ENCODE measurements at regions not wholly inside any gene's neighbourhood (a gene's known extent, or its start where the extent isn't known, plus 50 kb on each side); places are given as distances from the start of the nearest gene placed in this dataset.

DNA sequence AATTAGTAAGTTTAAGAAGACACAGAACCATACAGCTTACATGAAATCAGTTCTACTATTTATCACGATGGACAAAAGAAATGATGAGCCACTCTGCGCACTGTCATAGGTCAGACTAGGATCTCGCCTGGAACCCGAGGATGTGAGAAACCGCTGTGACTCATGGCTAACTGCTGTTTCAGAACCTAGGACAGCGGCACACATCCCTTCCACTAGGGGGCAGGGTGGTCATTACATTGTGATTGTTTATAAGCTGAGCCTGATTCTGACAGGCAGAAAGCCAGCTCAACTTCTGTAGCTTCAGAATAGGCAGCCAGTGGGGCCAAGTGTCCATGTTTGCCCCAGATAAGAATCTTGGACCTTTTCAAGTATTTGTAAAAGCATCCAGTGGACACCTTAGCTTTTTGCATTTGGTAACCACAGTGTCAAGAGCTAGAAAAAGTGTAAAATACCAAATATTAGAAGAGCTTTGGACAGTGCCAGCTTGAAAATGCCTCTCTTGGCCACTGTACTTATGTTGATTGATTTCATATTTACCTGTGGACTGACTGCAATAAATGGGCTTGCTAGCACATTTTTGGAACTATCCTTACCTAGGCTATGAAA is 115.8 kb downstream of the KBTBD8 start (continued):
- no peak for TF ChIP-seq SIN3B (IDR thresholded peaks at IDR 0.05; ENCODE audit: low read depth)
- peak; percentile 33; the same call in 1 of the 2 replicates for TF ChIP-seq KLF16 (IDR thresholded peaks at IDR 0.05)
- no peak for TF ChIP-seq ATF7 (IDR thresholded peaks at IDR 0.05)
- TF ChIP-seq, protein P1, sequence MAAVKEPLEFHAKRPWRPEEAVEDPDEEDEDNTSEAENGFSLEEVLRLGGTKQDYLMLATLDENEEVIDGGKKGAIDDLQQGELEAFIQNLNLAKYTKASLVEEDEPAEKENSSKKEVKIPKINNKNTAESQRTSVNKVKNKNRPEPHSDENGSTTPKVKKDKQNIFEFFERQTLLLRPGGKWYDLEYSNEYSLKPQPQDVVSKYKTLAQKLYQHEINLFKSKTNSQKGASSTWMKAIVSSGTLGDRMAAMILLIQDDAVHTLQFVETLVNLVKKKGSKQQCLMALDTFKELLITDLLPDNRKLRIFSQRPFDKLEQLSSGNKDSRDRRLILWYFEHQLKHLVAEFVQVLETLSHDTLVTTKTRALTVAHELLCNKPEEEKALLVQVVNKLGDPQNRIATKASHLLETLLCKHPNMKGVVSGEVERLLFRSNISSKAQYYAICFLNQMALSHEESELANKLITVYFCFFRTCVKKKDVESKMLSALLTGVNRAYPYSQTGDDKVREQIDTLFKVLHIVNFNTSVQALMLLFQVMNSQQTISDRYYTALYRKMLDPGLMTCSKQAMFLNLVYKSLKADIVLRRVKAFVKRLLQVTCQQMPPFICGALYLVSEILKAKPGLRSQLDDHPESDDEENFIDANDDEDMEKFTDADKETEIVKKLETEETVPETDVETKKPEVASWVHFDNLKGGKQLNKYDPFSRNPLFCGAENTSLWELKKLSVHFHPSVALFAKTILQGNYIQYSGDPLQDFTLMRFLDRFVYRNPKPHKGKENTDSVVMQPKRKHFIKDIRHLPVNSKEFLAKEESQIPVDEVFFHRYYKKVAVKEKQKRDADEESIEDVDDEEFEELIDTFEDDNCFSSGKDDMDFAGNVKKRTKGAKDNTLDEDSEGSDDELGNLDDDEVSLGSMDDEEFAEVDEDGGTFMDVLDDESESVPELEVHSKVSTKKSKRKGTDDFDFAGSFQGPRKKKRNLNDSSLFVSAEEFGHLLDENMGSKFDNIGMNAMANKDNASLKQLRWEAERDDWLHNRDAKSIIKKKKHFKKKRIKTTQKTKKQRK (IDR thresholded peaks at IDR 0.05; ENCODE audit: borderline replicate concordance, low read depth, low read length), result no peak
- TF ChIP-seq, protein P2, sequence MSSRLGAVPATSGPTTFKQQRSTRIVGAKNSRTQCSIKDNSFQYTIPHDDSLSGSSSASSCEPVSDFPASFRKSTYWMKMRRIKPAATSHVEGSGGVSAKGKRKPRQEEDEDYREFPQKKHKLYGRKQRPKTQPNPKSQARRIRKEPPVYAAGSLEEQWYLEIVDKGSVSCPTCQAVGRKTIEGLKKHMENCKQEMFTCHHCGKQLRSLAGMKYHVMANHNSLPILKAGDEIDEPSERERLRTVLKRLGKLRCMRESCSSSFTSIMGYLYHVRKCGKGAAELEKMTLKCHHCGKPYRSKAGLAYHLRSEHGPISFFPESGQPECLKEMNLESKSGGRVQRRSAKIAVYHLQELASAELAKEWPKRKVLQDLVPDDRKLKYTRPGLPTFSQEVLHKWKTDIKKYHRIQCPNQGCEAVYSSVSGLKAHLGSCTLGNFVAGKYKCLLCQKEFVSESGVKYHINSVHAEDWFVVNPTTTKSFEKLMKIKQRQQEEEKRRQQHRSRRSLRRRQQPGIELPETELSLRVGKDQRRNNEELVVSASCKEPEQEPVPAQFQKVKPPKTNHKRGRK (tag; IDR thresholded peaks at IDR 0.05), result no peak
- no peak for TF ChIP-seq ZNF165 (CRISPR knock-in tag; IDR thresholded peaks at IDR 0.05; ENCODE audit: borderline replicate concordance)
- 0 out of 2 replicates have a peak, but pooled peaks have one; percentile 48 for TF ChIP-seq NCOA6 (IDR thresholded peaks at IDR 0.05)
- peak in 1 of 2 experiments; percentile 91; a peak in 2 of 4 replicates for TF ChIP-seq RCOR1 (IDR thresholded peaks at IDR 0.05; ENCODE audit: borderline replicate concordance in 1 of 2, low read depth in 2 of 2, low read length in 2 of 2)
- TF ChIP-seq POLR3A (IDR thresholded peaks at IDR 0.05; ENCODE audit: borderline replicate concordance, extremely low read depth, insufficient read depth, insufficient read length), result no peak
- TF ChIP-seq, protein P3, sequence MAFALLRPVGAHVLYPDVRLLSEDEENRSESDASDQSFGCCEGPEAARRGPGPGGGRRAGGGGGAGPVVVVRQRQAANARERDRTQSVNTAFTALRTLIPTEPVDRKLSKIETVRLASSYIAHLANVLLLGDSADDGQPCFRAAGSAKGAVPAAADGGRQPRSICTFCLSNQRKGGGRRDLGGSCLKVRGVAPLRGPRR (CRISPR knock-in tag; IDR thresholded peaks at IDR 0.05), result no peak
- no peak for TF ChIP-seq PURB (CRISPR knock-in tag; IDR thresholded peaks at IDR 0.05; ENCODE audit: low read depth)
- no peak for TF ChIP-seq NEUROD1 (IDR thresholded peaks at IDR 0.05; ENCODE audit: borderline replicate concordance, low read depth, low read length, partially characterized antibody)
- TF ChIP-seq MIER1 (IDR thresholded peaks at IDR 0.05; ENCODE audit: low read depth), result peak; percentile 96
- no peak for TF ChIP-seq ZNF785 (CRISPR knock-in tag; IDR thresholded peaks at IDR 0.05)
- TF ChIP-seq MYC (IDR thresholded peaks at IDR 0.05; ENCODE audit: low read depth, low read length), result 0 out of 2 replicates have a peak, but pooled peaks have one; percentile 26
- TF ChIP-seq MYC (CRISPR knock-in tag; IDR thresholded peaks at IDR 0.05; ENCODE audit: borderline replicate concordance, low read depth), result no peak
- no peak for TF ChIP-seq CAMTA2 (CRISPR knock-in tag; conservative IDR thresholded peaks at IDR 0.05)
- TF ChIP-seq NFE2 (IDR thresholded peaks at IDR 0.05; ENCODE audit: low read depth), result peak; percentile 32; the same call in 1 of the 2 replicates
- TF ChIP-seq, protein P4, sequence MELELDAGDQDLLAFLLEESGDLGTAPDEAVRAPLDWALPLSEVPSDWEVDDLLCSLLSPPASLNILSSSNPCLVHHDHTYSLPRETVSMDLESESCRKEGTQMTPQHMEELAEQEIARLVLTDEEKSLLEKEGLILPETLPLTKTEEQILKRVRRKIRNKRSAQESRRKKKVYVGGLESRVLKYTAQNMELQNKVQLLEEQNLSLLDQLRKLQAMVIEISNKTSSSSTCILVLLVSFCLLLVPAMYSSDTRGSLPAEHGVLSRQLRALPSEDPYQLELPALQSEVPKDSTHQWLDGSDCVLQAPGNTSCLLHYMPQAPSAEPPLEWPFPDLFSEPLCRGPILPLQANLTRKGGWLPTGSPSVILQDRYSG (tag; conservative IDR thresholded peaks at IDR 0.05; ENCODE audit: low read depth), result no peak
- TF ChIP-seq, protein P5, sequence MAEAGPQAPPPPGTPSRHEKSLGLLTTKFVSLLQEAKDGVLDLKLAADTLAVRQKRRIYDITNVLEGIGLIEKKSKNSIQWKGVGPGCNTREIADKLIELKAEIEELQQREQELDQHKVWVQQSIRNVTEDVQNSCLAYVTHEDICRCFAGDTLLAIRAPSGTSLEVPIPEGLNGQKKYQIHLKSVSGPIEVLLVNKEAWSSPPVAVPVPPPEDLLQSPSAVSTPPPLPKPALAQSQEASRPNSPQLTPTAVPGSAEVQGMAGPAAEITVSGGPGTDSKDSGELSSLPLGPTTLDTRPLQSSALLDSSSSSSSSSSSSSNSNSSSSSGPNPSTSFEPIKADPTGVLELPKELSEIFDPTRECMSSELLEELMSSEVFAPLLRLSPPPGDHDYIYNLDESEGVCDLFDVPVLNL (CRISPR knock-in tag; IDR thresholded peaks at IDR 0.05; ENCODE audit: low read depth), result peak; percentile 67; the same call in 1 of the 2 replicates
- TF ChIP-seq RBM17 (IDR thresholded peaks at IDR 0.05; ENCODE audit: borderline replicate concordance, low read depth, low read length), result no peak
